CD4-positive, alpha-beta memory T cell (primary cell): ENCODE measurements at regions not wholly inside any gene's neighbourhood (a gene's known extent, or its start where the extent isn't known, plus 50 kb on each side); places are given as distances from the start of the nearest gene placed in this dataset.
"Not testable (repeated sequence)": the region's sequence is repeated elsewhere in the genome, so short reads cannot be mapped to it uniquely, and the experiment has no call there.

Source experiments
- CTCF ChIA-PET: fragments of 350-600 bp; sonication (Branson Sonifier 250); formaldehyde crosslinking; loops from one replicate; lab custom pipeline; 2021; ENCODE audit warnings: inconsistent platforms; ENCODE audit not compliant: partially characterized antibody; lab: Charles Lee
- POLR2A ChIA-PET: fragments of 350-600 bp; sonication (Branson Sonifier 250); formaldehyde crosslinking; loops from one replicate; lab custom pipeline; 2021; ENCODE audit not compliant: partially characterized antibody; lab: Charles Lee
- DNase-seq, 5 donors: peaks; one replicate each; pipeline versions ENCODE4 v3.0.0 to v3.0.0-alpha.2; 2020 to 2022; ENCODE audit warnings: mixed read lengths in 1 of 5
- H3K27ac ChIP-seq: one replicate; pipeline ENCODE4 v1.7.0; 2013; ENCODE audit warnings: low read depth, low read length
- H3K27me3 ChIP-seq: 2 replicates; pipeline ENCODE4 v1.7.0; 2013; ENCODE audit warnings: mild to moderate bottlenecking, low read length, moderate library complexity; ENCODE audit not compliant: insufficient read depth
- H3K36me3 ChIP-seq: 2 replicates; pipeline ENCODE4 v1.7.0; 2013; ENCODE audit warnings: mild to moderate bottlenecking, low read length, moderate library complexity; ENCODE audit not compliant: insufficient read depth
- H3K4me1 ChIP-seq: 2 replicates; pipeline ENCODE4 v1.7.0; 2013; ENCODE audit warnings: mild to moderate bottlenecking, low read length, moderate library complexity; ENCODE audit not compliant: insufficient read depth
- H3K4me3 ChIP-seq, 2 donors: one replicate each; pipeline ENCODE4 v1.7.0; 2013; ENCODE audit warnings: low read length in 2 of 2, mild to moderate bottlenecking in 1 of 2
- H3K9me3 ChIP-seq, 2 donors: one replicate each; pipeline ENCODE4 v1.7.0; 2013; ENCODE audit warnings: low read length in 2 of 2, control low read depth in 1 of 2; ENCODE audit not compliant: control insufficient read depth in 1 of 2
- H3K27ac Mint-ChIP-seq, 7 donors: one replicate each; pipeline ENCODE4 v1.8.0; 2020 to 2021; ENCODE audit warnings: mixed read lengths in 7 of 7, mild to moderate bottlenecking in 6 of 7, inconsistent platforms in 3 of 7, moderate library complexity in 3 of 7
- H3K27me3 Mint-ChIP-seq, 2 donors: one replicate each; pipeline ENCODE4 v1.8.0; 2020 to 2021; ENCODE audit warnings: mixed read lengths in 2 of 2
- H3K36me3 Mint-ChIP-seq, 2 donors: one replicate each; pipeline ENCODE4 v1.8.0; 2020 to 2021; ENCODE audit warnings: mixed read lengths in 2 of 2, inconsistent platforms in 1 of 2, mild to moderate bottlenecking in 1 of 2
- H3K4me1 Mint-ChIP-seq, 4 donors: one replicate each; pipeline ENCODE4 v1.8.0; 2020 to 2021; ENCODE audit warnings: mixed read lengths in 4 of 4, mild to moderate bottlenecking in 1 of 4
- H3K4me3 Mint-ChIP-seq, 8 donors: one replicate each; pipeline ENCODE4 v1.8.0; 2020 to 2021; ENCODE audit warnings: mixed read lengths in 8 of 8, mild to moderate bottlenecking in 7 of 8, moderate library complexity in 6 of 8, inconsistent platforms in 3 of 8
- H3K9me3 Mint-ChIP-seq, 8 donors: one replicate each; pipeline ENCODE4 v1.8.0; 2020 to 2021; ENCODE audit warnings: mixed read lengths in 8 of 8, mild to moderate bottlenecking in 5 of 8, inconsistent platforms in 3 of 8, moderate library complexity in 1 of 8
- intact Hi-C: fragments of 100-400 bp; cut with micrococcal nuclease; formaldehyde crosslinking; loops from one replicate; pipeline ENCODE4 v1.15.1; 2023

DNA sequence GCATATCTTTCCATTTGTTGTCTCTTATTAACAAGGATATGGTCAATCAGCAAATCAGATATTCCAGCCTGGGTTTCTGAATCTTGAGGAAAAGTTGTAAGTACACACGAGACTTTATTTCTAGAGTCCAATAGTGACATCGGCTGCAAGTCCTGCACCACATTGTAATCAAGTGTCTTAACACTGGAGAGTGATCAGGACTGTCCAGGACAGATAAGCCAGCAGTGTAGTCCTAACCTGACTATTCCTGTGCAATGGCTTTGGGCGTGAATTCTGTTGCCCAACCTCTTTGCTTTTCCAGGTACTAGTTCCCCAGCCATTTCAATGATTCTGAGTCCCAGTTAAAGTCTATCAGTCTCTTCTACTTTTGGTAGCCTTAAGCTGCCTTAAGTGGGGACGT, 395.0 kb downstream of the PCDH10 start:
- Histone ChIP-seq H3K36me3 (no peaks in the 10 kb centered on the region), H3K4me1 (no peaks in the 10 kb centered on the region), H3K9me3 (no peaks in the 10 kb centered on the region), H3K27ac (no peak overlapping the region), H3K27me3 (no peaks in the 10 kb centered on the region), H3K4me3 (no peak overlapping the region)
- ChIA-PET CTCF (no interaction called here), POLR2A (no interaction called here)
- Mint-ChIP-seq H3K4me1 (no peaks in the 10 kb centered on the region), H3K9me3 (peaks cover 2 to 8% (median 5%) of the 10 kb centered on the region in 8 donors), H3K4me3 (no peak overlapping the region), H3K27me3 (no peaks in the 10 kb centered on the region), H3K36me3 (no peaks in the 10 kb centered on the region), H3K27ac (no peak overlapping the region)
- intact Hi-C loops, result no loop called here
- no peak for DNase-seq

DNA sequence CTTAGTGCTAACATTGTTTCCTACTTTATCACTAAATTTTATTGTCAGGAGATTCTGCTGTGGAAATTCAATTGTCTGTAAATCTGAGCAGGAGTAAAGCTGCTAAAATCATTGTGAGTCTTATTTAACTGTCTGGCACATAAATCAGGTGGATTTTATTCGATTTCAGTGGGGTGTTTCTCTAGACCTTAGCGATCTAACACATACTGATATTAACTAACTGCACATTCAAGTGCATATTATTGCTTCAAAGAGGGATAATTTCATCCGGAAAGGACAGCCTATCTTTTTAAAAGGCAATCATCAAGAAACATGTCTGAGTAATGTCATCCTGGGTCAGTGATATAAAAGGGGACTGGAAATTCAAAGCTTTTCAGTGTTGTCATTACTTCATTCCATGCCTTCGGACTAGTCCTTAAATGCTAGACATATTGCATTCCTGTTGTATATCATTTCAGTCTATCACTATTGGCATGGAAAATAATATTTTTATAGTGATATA, 388.7 kb downstream of the PCDH10 start:
- H3K4me1 Mint-ChIP-seq, result no peaks in the 10 kb centered on the region
- H3K27me3 ChIP-seq, result no peaks in the 10 kb centered on the region
- DNase-seq, result no peak
- H3K36me3 ChIP-seq, result no peaks in the 10 kb centered on the region
- H3K36me3 Mint-ChIP-seq, result no peaks in the 10 kb centered on the region
- H3K9me3 Mint-ChIP-seq, result peaks cover 0 to 15% (median 7%) of the 10 kb centered on the region in 8 donors
- H3K4me3 Mint-ChIP-seq, result no peak overlapping the region
- no peak overlapping the region for H3K27ac ChIP-seq
- no peak overlapping the region for H3K4me3 ChIP-seq
- no peaks in the 10 kb centered on the region for H3K27me3 Mint-ChIP-seq
- H3K9me3 ChIP-seq, result no peaks in the 10 kb centered on the region
- ChIA-PET CTCF (no interaction called here), POLR2A (no interaction called here)
- H3K27ac Mint-ChIP-seq, result no peak overlapping the region
- H3K4me1 ChIP-seq, result no peaks in the 10 kb centered on the region
- intact Hi-C loops, result no loop called here

DNA sequence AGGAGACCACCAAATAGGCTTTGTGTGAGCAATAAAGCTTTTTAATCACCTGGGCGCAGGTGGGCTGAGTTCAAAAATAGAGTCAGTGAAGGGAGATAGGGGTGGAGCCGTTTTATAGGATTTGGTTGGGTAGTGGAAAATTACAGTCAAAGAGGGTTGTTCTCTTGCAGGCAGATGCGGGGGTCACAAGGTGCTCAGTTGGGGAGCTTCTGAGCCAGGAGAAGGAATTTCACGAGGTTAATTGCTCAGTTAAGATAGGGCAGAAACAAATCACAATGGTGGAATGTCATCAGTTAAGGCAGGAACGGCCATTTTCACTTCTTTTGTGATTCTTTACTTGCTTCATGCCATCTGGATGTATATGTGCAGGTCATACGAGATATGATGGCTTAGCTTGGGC, 385.1 kb downstream of the PCDH10 start:
- H3K9me3 Mint-ChIP-seq, result peaks cover 3 to 23% (median 13%) of the 10 kb centered on the region in 8 donors
- CTCF ChIA-PET, H3K27me3 Mint-ChIP-seq, H3K4me3 ChIP-seq, H3K4me3 Mint-ChIP-seq, H3K4me1 ChIP-seq, H3K27ac Mint-ChIP-seq, H3K4me1 Mint-ChIP-seq, H3K9me3 ChIP-seq, H3K27ac ChIP-seq, intact Hi-C loops, DNase-seq, H3K27me3 ChIP-seq, H3K36me3 Mint-ChIP-seq, H3K36me3 ChIP-seq, POLR2A ChIA-PET: not testable (repeated sequence)

DNA sequence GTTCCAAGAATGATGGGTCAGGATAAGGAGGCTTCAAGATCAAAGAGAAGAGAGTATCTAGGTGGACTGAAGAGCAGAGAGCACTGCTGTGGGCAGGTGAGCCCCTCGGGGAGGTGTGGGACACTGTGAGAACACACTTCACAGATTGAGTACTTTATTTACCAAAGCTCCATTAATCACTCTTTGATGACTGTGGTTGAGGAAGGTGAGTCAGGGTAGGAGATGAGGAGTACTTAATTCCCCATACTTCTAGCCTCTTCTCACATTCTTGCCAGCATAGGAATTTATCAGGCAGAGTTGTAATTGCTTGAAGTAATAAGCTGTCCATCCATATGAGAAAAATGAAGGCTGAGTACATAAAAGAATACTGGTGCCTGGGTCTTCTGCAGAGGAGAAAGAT, 375.3 kb downstream of the PCDH10 start:
- intact Hi-C loops, result no loop called here
- Histone ChIP-seq H3K4me1 (no peaks in the 10 kb centered on the region), H3K9me3 (no peaks in the 10 kb centered on the region), H3K27me3 (no peaks in the 10 kb centered on the region), H3K4me3 (no peak overlapping the region), H3K27ac (no peak overlapping the region), H3K36me3 (no peaks in the 10 kb centered on the region)
- H3K4me1 Mint-ChIP-seq, result no peaks in the 10 kb centered on the region
- no peaks in the 10 kb centered on the region for H3K27me3 Mint-ChIP-seq
- CTCF ChIA-PET, result no interaction called here
- DNase-seq, result no peak
- no peak overlapping the region for H3K27ac Mint-ChIP-seq
- H3K4me3 Mint-ChIP-seq, result no peak overlapping the region
- no peaks in the 10 kb centered on the region for H3K36me3 Mint-ChIP-seq
- POLR2A ChIA-PET, result no interaction called here
- peaks cover 0 to 7% (median 0%) of the 10 kb centered on the region in 8 donors for H3K9me3 Mint-ChIP-seq

DNA sequence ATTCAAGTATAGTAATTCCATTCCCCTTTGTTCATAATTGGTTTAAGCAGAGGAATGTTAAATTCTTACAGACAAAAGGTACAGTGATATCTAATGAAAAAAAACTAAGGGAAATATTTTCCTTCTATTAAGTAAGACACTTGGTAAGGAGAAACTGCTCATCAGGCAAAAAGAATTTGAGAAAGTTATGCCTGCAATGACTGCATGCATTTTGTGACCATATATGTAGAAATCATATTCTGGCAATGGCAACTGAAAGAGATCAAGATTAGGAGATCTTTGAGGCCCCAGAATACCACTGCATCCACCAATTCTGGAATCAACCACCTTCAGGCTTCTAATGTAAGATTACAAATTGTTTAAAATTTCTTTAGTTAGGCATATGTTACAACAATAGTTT, 364.8 kb downstream of the PCDH10 start:
- POLR2A ChIA-PET, result no interaction called here
- no peak for DNase-seq
- Mint-ChIP-seq H3K9me3 (peaks cover 5 to 27% (median 17%) of the 10 kb centered on the region in 8 donors), H3K27ac (no peak overlapping the region), H3K36me3 (no peaks in the 10 kb centered on the region), H3K4me3 (no peak overlapping the region), H3K4me1 (no peaks in the 10 kb centered on the region), H3K27me3 (no peaks in the 10 kb centered on the region)
- no peaks in the 10 kb centered on the region for H3K27me3 ChIP-seq
- no peaks in the 10 kb centered on the region for H3K4me1 ChIP-seq
- H3K4me3 ChIP-seq, result no peak overlapping the region
- CTCF ChIA-PET, result no interaction called here
- H3K9me3 ChIP-seq, result no peaks in the 10 kb centered on the region
- no peaks in the 10 kb centered on the region for H3K36me3 ChIP-seq
- H3K27ac ChIP-seq, result no peak overlapping the region
- intact Hi-C loops, result no loop called here

DNA sequence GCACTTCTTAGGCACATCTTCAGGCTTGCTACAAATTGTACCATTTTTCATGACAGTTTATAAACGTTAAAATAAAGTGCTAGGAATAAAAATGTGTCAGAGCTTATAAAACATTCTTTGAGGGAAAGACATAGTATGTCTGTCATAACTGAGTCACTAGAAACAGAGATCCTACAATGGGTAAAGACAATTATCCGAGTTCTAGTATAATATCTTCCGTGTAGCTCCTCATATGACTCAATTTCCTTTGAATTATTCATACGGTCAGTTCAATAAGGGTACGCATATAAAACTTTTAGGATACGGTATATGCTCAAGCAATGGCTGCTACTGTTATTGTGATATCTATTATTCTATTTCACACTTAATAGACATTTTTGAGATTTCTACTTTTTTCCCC, 349.1 kb downstream of the PCDH10 start:
- DNase-seq, result no peak
- Mint-ChIP-seq H3K4me1 (no peaks in the 10 kb centered on the region), H3K27me3 (no peaks in the 10 kb centered on the region), H3K4me3 (no peak overlapping the region), H3K36me3 (no peaks in the 10 kb centered on the region), H3K27ac (no peak overlapping the region), H3K9me3 (peaks cover 0 to 13% (median 1%) of the 10 kb centered on the region in 8 donors)
- H3K27me3 ChIP-seq, result no peaks in the 10 kb centered on the region
- H3K27ac ChIP-seq, result no peak overlapping the region
- H3K4me3 ChIP-seq, result no peak overlapping the region
- no peaks in the 10 kb centered on the region for H3K36me3 ChIP-seq
- intact Hi-C loops, result no loop called here
- CTCF ChIA-PET, result no interaction called here
- H3K4me1 ChIP-seq, result no peaks in the 10 kb centered on the region
- H3K9me3 ChIP-seq, result no peaks in the 10 kb centered on the region
- POLR2A ChIA-PET, result no interaction called here

DNA sequence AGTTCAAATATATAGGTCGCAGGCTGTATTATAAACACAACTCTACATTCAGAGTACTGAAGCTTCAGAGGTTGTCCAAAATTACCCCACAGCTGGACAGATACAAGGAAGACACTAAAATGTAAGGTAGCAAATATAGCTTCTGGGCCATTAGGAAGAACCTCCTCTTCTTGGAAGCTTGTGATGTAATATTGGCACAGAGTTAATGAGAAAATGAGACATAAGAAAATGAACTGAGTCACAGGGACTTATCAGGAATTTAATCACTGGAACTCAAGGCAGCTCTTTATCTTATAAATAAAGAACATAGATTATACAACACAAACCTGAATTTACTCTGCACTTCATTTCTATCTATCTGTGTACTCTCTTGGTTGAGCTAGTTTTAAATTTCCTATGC, 344.7 kb downstream of the PCDH10 start:
- no peak overlapping the region for H3K4me3 Mint-ChIP-seq
- no peaks in the 10 kb centered on the region for H3K27me3 Mint-ChIP-seq
- no peak for DNase-seq
- H3K27ac ChIP-seq, result no peak overlapping the region
- H3K4me1 Mint-ChIP-seq, result no peaks in the 10 kb centered on the region
- ChIA-PET POLR2A (no interaction called here), CTCF (no interaction called here)
- H3K27me3 ChIP-seq, result no peaks in the 10 kb centered on the region
- no peaks in the 10 kb centered on the region for H3K9me3 ChIP-seq
- no peaks in the 10 kb centered on the region for H3K36me3 Mint-ChIP-seq
- no peak overlapping the region for H3K4me3 ChIP-seq
- no peaks in the 10 kb centered on the region for H3K36me3 ChIP-seq
- no peaks in the 10 kb centered on the region for H3K4me1 ChIP-seq
- H3K27ac Mint-ChIP-seq, result no peak overlapping the region
- peaks cover 0 to 10% (median 3%) of the 10 kb centered on the region in 8 donors for H3K9me3 Mint-ChIP-seq
- intact Hi-C loops, result no loop called here

DNA sequence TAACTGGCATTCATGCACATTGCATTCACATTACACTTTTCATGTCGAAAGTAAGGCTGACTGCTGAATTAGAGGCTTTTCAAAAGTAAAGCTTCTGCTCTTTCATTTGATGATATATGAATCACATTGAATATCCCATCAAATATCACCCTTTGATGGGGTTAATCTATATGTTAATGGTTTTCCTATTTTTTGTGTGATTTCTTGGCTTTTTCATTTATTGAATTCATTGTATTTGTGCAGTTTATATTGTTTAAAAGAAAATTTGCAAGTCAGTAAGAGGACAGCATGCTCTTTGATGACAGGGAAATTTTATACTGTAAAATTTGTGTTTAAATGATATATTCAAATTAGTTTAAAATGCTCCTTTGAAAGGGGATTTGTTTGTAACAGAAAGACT, 344.1 kb downstream of the PCDH10 start:
- ChIA-PET CTCF (no interaction called here), POLR2A (no interaction called here)
- Histone ChIP-seq H3K4me1 (no peaks in the 10 kb centered on the region), H3K27me3 (no peaks in the 10 kb centered on the region), H3K27ac (no peak overlapping the region), H3K9me3 (no peaks in the 10 kb centered on the region), H3K36me3 (no peaks in the 10 kb centered on the region), H3K4me3 (no peak overlapping the region)
- H3K4me1 Mint-ChIP-seq, result no peaks in the 10 kb centered on the region
- no peak for DNase-seq
- H3K4me3 Mint-ChIP-seq, result no peak overlapping the region
- H3K27me3 Mint-ChIP-seq, result no peaks in the 10 kb centered on the region
- no peaks in the 10 kb centered on the region for H3K36me3 Mint-ChIP-seq
- H3K9me3 Mint-ChIP-seq, result peaks cover 0 to 10% (median 3%) of the 10 kb centered on the region in 8 donors
- intact Hi-C loops, result no loop called here
- H3K27ac Mint-ChIP-seq, result no peak overlapping the region
